ENCODE measurements at regions not wholly inside any gene's neighbourhood (a gene's known extent, or its start where the extent isn't known, plus 50 kb on each side); places are given as distances from the start of the nearest gene placed in this dataset.

- WGBS, 2 donors, result 97 to 98% methylated on average over 1 of the region's 1 CpG
- Histone ChIP-seq H3K36me3 (no peaks in the 10 kb centered on the region), H3K4me3 (no peak overlapping the region), H3K27me3 (peaks cover 0 to 3% (median 0%) of the 10 kb centered on the region in 7 donors), H3K4me1 (no peaks in the 10 kb centered on the region), H3K27ac (no peak overlapping the region), H3K9me3 (peaks cover 0 to 8% (median 0%) of the 10 kb centered on the region in 11 donors)
- ATAC-seq, result no peak
- intact Hi-C loops (cut with DNase I), result no loop called here
- TF ChIP-seq CTCF (IDR thresholded peaks at IDR 0.05), result no peak
- DNase-seq, result no peak
Measured at GRCh38 chr6:23927935-23928334, 198.1 kb upstream of the NRSN1 start.

- Histone ChIP-seq H3K36me3 (no peaks in the 10 kb centered on the region), H3K27ac (no peak overlapping the region), H3K9me3 (peaks cover 0 to 20% (median 11%) of the 10 kb centered on the region in 11 donors), H3K4me1 (no peaks in the 10 kb centered on the region), H3K4me3 (no peak overlapping the region), H3K27me3 (no peaks in the 10 kb centered on the region)
- ATAC-seq (no peak), DNase-seq (no peak)
- no peak for TF ChIP-seq CTCF (IDR thresholded peaks at IDR 0.05)
- intact Hi-C loops (cut with DNase I), result no loop called here
- 60 to 70% methylated on average over 3 of the region's 3 CpGs for WGBS, 2 donors
Measured at GRCh38 chr6:23929201-23929600, 196.8 kb upstream of the NRSN1 start.

DNA sequence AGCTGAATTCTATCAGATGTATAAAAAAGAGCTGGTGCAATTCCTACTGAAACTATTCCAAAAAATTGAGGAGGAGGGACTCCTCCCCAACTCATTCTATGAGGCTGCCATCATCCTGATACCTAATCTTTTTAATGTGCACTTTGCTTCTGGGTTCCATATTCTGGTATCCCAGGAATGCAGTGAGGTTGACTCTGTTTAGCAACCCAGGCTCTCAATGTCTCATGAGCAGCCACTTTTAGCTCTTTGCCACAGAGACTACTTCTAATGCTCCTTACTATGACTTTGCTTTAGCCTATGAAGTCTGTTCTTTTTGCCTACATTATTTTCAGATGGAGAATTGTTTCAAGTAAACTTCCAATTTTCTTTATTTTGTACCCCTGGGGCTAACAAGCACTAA lies 185.5 kb upstream of the NRSN1 start:
- intact Hi-C loops (cut with DNase I), result no loop called here
- ATAC-seq, result no peak
- H3K4me1 ChIP-seq, result no peaks in the 10 kb centered on the region
- no peaks in the 10 kb centered on the region for H3K36me3 ChIP-seq
- H3K27me3 ChIP-seq, result no peaks in the 10 kb centered on the region
- no peak overlapping the region for H3K27ac ChIP-seq
- no peak for DNase-seq
- H3K4me3 ChIP-seq, result no peak overlapping the region
- TF ChIP-seq CTCF (IDR thresholded peaks at IDR 0.05), result no peak
- peaks cover 0 to 5% (median 0%) of the 10 kb centered on the region in 11 donors for H3K9me3 ChIP-seq

- WGBS, 2 donors, result 61 to 67% methylated on average over 2 of the region's 2 CpGs
- Histone ChIP-seq H3K9me3 (no peaks in the 10 kb centered on the region), H3K36me3 (no peaks in the 10 kb centered on the region), H3K27ac (no peak overlapping the region), H3K27me3 (peaks cover 0 to 4% (median 0%) of the 10 kb centered on the region in 7 donors), H3K4me3 (no peak overlapping the region), H3K4me1 (no peaks in the 10 kb centered on the region)
- no peak for TF ChIP-seq CTCF (IDR thresholded peaks at IDR 0.05)
- ATAC-seq (no peak), DNase-seq (no peak)
- intact Hi-C loops (cut with DNase I), result no loop called here
Measured at GRCh38 chr6:23951691-23952090, 174.3 kb upstream of the NRSN1 start.

- no peaks in the 10 kb centered on the region for H3K36me3 ChIP-seq
- intact Hi-C loops (cut with DNase I), result no loop called here
- TF ChIP-seq CTCF (IDR thresholded peaks at IDR 0.05), result no peak
- no peaks in the 10 kb centered on the region for H3K9me3 ChIP-seq
- H3K4me3 ChIP-seq, result no peak overlapping the region
- DNase-seq (no peak), ATAC-seq (no peak)
- no peak overlapping the region for H3K27ac ChIP-seq
- peaks cover 0 to 4% (median 0%) of the 10 kb centered on the region in 7 donors for H3K27me3 ChIP-seq
- WGBS, 2 donors, result 70 to 79% methylated on average over 3 of the region's 3 CpGs
- no peaks in the 10 kb centered on the region for H3K4me1 ChIP-seq
Measured at GRCh38 chr6:23952245-23952644, 173.8 kb upstream of the NRSN1 start.
